GM20000 (cell line): ENCODE measurements at regions not wholly inside any gene's neighbourhood (a gene's known extent, or its start where the extent isn't known, plus 50 kb on each side); places are given as distances from the start of the nearest gene placed in this dataset.
"Not testable (repeated sequence)": the region's sequence is repeated elsewhere in the genome, so short reads cannot be mapped to it uniquely, and the experiment has no call there.

Experiments
- DNase-seq: peaks from one replicate; pipeline ENCODE4 v3.0.0; 2012; ENCODE audit warnings: low spot score
- CTCF ChIP-seq: IDR thresholded peaks from 2 replicates; pipeline ENCODE4 v1.5.1; 2012; ENCODE audit warnings: mild to moderate bottlenecking, control low read depth; ENCODE audit errors: extremely low read depth, missing control alignments

- no peak for TF ChIP-seq CTCF
- DNase-seq: no peak
Measured at GRCh38 chr2:66251573-66251972, 183.4 kb upstream of the MEIS1 start.

- DNase-seq: not testable (repeated sequence)
Measured at GRCh38 chr2:66249089-66249488, 185.8 kb upstream of the MEIS1 start.

GRCh38 chr2:66243809-66244208, 191.1 kb upstream of the MEIS1 start:
- DNase-seq: not testable (repeated sequence)

GRCh38 chr2:66242888-66243287, 192.0 kb upstream of the MEIS1 start:
- not testable (repeated sequence) for DNase-seq

- no peak for TF ChIP-seq CTCF
- DNase-seq: no peak
Measured at GRCh38 chr2:66242099-66242789, 192.7 kb upstream of the MEIS1 start.

- TF ChIP-seq CTCF: no peak
- DNase-seq: no peak
Measured at GRCh38 chr2:66240286-66240685, 194.6 kb upstream of the MEIS1 start.

- no peak for TF ChIP-seq CTCF
- no peak for DNase-seq
Measured at GRCh38 chr2:66239655-66240054, 195.3 kb upstream of the MEIS1 start.

GRCh38 chr2:66237803-66238379, 197.0 kb upstream of the MEIS1 start:
- no peak for TF ChIP-seq CTCF
- no peak for DNase-seq

GRCh38 chr2:66236816-66237802, 197.8 kb upstream of the MEIS1 start:
- TF ChIP-seq CTCF: no peak

More at GRCh38 chr2:66236816-66237802, 197.8 kb upstream of the MEIS1 start:
- no peak for DNase-seq
